ENCODE measurements at regions not wholly inside any gene's neighbourhood (a gene's known extent, or its start where the extent isn't known, plus 50 kb on each side); places are given as distances from the start of the nearest gene placed in this dataset.

DNA sequence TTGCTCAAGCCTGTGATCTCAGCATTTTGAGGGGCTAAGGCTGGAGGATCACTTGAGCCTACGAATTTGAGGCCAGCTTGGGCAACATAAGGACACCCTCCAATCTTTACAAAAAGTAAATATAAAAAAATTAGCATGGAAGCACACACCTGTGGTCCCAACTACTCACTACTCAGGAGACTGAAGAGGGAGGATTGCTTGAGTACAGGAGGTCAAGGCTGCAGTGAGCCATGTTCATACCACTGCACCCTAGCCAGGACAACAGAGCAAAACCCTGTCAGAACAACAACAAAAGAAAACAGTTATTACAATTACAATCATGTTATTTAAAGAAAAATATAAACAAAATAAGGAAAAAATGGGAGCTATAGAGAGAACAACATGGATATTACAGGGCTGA, 82.5 kb upstream of the TNFAIP3 start:
- 100% methylated on average over 1 of the region's 1 CpG; no CpG with 5 or more reads in 1 of the 2 donors for WGBS, 2 donors (ENCODE audit: low coverage in 1 of 2)

GRCh38 chr6:137787016-137787415, 80.0 kb upstream of the TNFAIP3 start:
- H3K27ac ChIP-seq: no peak overlapping the region
- no peaks in the 10 kb centered on the region for H3K27me3 ChIP-seq
- H3K4me1 ChIP-seq: peaks cover 0 to 4% (median 0%) of the 10 kb centered on the region in 3 donors
- WGBS, 2 donors (ENCODE audit: low coverage in 1 of 2): 85% methylated on average over 2 of the region's 2 CpGs; no CpG with 5 or more reads in 1 of the 2 donors
- no peak overlapping the region for H3K4me3 ChIP-seq
- H3K36me3 ChIP-seq: no peaks in the 10 kb centered on the region
- TF ChIP-seq POLR2AphosphoS5 (IDR thresholded peaks at IDR 0.05): no peak
- TF ChIP-seq CTCF (IDR thresholded peaks at IDR 0.05): no peak
- TF ChIP-seq EP300 (IDR thresholded peaks at IDR 0.05): no peak
- TF ChIP-seq POLR2A (IDR thresholded peaks at IDR 0.05): no peak
- H3K9me3 ChIP-seq: no peaks in the 10 kb centered on the region
- no peak for ATAC-seq

More for the DNA sequence above, 82.5 kb upstream of the TNFAIP3 start:
- H3K27ac ChIP-seq: peak overlapping the region in 1 of 4 donors; percentile 10
- H3K36me3 ChIP-seq: no peaks in the 10 kb centered on the region
- H3K9me3 ChIP-seq: no peaks in the 10 kb centered on the region
- TF ChIP-seq EP300 (IDR thresholded peaks at IDR 0.05) (no peak), POLR2AphosphoS5 (IDR thresholded peaks at IDR 0.05) (no peak), POLR2A (IDR thresholded peaks at IDR 0.05) (no peak), CTCF (IDR thresholded peaks at IDR 0.05) (no peak)
- no peaks in the 10 kb centered on the region for H3K27me3 ChIP-seq
- peaks cover 3 to 29% (median 8%) of the 10 kb centered on the region in 3 donors for H3K4me1 ChIP-seq
- ATAC-seq: no peak
- H3K4me3 ChIP-seq: no peak overlapping the region

DNA sequence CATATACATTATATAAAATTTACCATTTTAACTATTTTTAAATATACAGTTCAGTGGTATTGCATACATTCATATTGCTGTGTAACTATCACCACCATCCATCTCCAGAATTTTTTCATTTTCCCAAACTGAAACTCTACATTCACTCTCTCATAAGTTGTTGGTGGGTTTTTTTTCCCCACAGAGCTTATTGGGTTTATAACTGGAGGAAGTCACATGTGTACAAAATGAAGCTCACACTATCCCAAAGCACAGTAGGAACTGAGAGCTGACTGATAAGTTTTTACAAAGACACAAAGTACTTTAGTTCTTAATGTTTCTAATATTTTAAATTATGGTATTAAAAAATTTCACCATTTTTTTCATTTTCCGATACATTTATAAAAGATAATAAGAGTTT, 78.8 kb upstream of the TNFAIP3 start:
- Histone ChIP-seq H3K27ac (no peak overlapping the region), H3K9me3 (no peaks in the 10 kb centered on the region), H3K4me1 (no peaks in the 10 kb centered on the region), H3K27me3 (no peaks in the 10 kb centered on the region), H3K4me3 (no peak overlapping the region), H3K36me3 (no peaks in the 10 kb centered on the region)
- TF ChIP-seq POLR2A (IDR thresholded peaks at IDR 0.05) (no peak), CTCF (IDR thresholded peaks at IDR 0.05) (no peak), EP300 (IDR thresholded peaks at IDR 0.05) (no peak), POLR2AphosphoS5 (IDR thresholded peaks at IDR 0.05) (no peak)
- ATAC-seq: no peak
- 80 to 100% methylated on average over 1 of the region's 1 CpG for WGBS, 2 donors (ENCODE audit: low coverage in 1 of 2)

GRCh38 chr6:137791281-137792159, 75.5 kb upstream of the TNFAIP3 start:
- ATAC-seq: no peak
- 69 to 94% methylated on average over 2 to 6 of the region's 6 CpGs for WGBS, 2 donors (ENCODE audit: low coverage in 1 of 2)
- no peak overlapping the region for H3K4me3 ChIP-seq

More at GRCh38 chr6:137791281-137792159, 75.5 kb upstream of the TNFAIP3 start:
- no peaks in the 10 kb centered on the region for H3K9me3 ChIP-seq
- no peak overlapping the region for H3K27ac ChIP-seq
- H3K36me3 ChIP-seq: no peaks in the 10 kb centered on the region
- TF ChIP-seq POLR2AphosphoS5 (IDR thresholded peaks at IDR 0.05) (no peak), EP300 (IDR thresholded peaks at IDR 0.05) (no peak), POLR2A (IDR thresholded peaks at IDR 0.05) (no peak), CTCF (IDR thresholded peaks at IDR 0.05) (no peak)
- no peaks in the 10 kb centered on the region for H3K27me3 ChIP-seq
- no peaks in the 10 kb centered on the region for H3K4me1 ChIP-seq

Measured in gastroesophageal sphincter (tissue), 4 donors.